ENCODE measurements at regions not wholly inside any gene's neighbourhood (a gene's known extent, or its start where the extent isn't known, plus 50 kb on each side); places are given as distances from the start of the nearest gene placed in this dataset.

GRCh38 chr6:170013815-170014214 lies 262.4 kb downstream of the ERMARD start (continued):
- TF ChIP-seq CHD7 (IDR thresholded peaks at IDR 0.05; ENCODE audit: insufficient replicate concordance, low read length) (no peak), CBX5 (IDR thresholded peaks at IDR 0.05; ENCODE audit: low read depth, low read length) (no peak), NRF1 (IDR thresholded peaks at IDR 0.05; ENCODE audit: low read depth, low read length) (no peak), RFX5 (IDR thresholded peaks at IDR 0.05; ENCODE audit: borderline replicate concordance, low read depth, low read length) (no peak), USF2 (IDR thresholded peaks at IDR 0.05; ENCODE audit: low read length) (no peak), SIX5 (IDR thresholded peaks at IDR 0.05; ENCODE audit: low read depth, low read length) (no peak), ASH2L (IDR thresholded peaks at IDR 0.05; ENCODE audit: low read length) (no peak), RXRA (IDR thresholded peaks at IDR 0.05; ENCODE audit: insufficient read depth, low read depth, low read length) (no peak), EZH2 (IDR thresholded peaks at IDR 0.05; ENCODE audit: low read depth, low read length, severe bottlenecking) (no peak)

All from H1 (cell line).